LNCAP (cell line): ENCODE measurements at regions not wholly inside any gene's neighbourhood (a gene's known extent, or its start where the extent isn't known, plus 50 kb on each side); places are given as distances from the start of the nearest gene placed in this dataset.

Experiments used
- TF ChIP-seq, protein P1 (sequence below): fragments of 450-650 bp; IDR thresholded peaks from 2 replicates; pipeline ENCODE4 v1.5.1; 2017; ENCODE audit warnings: mild to moderate bottlenecking

DNA sequence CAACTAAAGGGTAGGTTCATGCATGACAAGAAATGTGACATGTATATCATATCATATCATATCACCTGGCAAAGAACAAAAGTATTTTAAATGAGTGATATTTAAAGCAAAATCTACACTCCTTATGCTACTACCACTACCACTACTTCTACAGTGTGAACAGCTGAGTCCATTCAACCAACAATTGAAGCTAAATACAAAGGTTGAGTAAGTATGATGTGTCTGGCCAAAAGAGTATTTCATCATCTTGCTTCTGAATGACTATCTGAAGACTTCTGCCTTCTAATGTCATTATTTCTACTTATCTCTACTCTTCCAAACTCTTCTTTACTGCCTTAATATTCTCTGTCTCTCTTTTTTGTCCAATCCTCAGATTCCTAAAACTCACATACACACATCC, 292.6 kb upstream of the CAND1 start:
- TF ChIP-seq, protein P1, sequence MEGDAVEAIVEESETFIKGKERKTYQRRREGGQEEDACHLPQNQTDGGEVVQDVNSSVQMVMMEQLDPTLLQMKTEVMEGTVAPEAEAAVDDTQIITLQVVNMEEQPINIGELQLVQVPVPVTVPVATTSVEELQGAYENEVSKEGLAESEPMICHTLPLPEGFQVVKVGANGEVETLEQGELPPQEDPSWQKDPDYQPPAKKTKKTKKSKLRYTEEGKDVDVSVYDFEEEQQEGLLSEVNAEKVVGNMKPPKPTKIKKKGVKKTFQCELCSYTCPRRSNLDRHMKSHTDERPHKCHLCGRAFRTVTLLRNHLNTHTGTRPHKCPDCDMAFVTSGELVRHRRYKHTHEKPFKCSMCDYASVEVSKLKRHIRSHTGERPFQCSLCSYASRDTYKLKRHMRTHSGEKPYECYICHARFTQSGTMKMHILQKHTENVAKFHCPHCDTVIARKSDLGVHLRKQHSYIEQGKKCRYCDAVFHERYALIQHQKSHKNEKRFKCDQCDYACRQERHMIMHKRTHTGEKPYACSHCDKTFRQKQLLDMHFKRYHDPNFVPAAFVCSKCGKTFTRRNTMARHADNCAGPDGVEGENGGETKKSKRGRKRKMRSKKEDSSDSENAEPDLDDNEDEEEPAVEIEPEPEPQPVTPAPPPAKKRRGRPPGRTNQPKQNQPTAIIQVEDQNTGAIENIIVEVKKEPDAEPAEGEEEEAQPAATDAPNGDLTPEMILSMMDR: no peak

DNA sequence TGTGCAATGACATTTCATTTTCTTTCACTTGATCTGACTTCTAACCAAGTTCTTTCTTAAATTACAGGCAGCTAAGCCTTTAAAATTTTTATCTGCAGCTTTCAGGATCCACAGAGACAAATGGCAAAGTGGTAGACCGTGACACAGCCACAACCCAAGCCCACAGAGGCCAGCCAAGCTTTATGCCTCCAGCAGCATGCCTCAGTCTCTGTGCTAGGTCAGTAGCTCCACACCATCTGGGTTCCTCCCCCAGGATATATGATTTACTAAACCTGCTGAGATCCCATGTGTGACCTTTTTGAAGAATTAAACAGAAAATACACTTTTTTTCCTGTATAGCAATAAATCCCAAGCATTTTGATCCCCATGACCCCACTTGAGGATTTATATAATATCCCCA, 290.4 kb upstream of the CAND1 start:
- TF ChIP-seq, protein P1: no peak

DNA sequence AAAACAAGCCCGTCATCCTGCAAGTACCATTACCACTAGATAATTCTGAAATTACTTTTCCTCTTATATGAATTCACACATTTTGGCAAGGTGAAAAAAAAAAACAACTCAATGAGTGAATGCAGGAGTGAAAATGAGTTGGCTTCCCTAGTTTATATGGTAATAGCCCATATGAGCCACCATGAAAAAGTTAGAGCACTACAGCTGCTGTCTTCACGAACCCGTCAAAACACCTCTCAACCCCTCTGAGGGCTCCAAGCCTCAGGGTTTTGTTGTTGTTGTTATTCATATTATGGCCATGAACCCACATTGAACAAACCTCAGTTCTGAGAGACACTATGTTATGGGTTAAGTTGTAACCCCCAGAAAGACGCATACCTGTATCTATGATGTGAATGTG, 289.9 kb upstream of the CAND1 start:
- TF ChIP-seq, protein P1: no peak

DNA sequence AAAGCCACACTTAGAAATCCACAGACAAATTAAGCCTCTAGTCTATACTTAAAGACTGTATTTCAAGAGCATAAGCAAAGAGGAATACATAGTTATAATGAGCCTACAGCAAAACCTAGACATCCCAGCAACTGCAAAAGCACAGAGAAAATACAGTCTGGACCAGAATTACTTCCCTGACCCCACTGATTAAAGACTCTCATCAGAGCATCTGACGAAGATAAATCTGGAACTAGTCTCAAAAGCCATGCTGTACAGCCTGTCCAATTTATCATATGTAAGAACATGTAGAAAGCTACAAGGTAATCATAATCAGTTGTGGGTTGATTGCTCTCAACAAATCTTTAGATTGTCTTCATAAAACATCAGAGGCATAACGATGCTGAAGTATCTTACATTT, 285.1 kb upstream of the CAND1 start:
- TF ChIP-seq, protein P1: no peak

DNA sequence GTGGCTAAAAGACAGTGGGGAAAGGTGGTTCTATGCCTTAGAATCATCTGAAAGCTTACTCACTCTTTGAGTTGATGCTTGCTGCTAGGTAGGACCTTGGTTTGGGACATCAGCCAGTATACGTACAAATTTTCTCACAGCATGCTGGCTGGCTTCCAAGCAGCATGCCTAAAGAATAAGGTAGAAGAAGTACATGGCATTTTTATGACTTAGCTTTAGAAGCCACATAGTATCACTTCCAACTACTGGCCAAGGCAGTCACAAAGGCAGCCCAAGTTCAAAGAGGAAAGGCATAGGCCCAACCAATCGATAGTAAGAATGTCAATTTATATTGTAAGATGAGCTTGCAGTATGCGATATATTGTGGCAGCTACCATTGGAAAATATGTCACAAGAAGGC, 284.2 kb upstream of the CAND1 start:
- TF ChIP-seq, protein P1: no peak

DNA sequence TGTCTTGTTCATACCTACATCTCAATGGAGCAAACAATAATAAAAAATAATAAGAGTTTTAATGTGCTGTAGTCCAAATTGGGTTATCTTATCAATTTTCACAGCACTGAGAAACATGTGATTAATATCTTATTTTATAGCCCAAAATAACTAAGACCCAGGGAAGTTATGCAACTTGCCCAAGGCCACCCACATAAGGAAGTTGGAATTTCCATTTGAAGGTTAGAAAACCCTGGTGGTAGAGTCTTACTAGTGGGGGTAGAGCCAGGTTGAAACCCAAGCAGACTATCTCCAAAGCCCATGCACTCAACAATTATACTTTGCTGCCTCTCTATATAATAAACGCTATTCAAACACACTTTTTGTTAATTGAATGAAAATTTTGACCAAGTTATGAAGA, 270.0 kb upstream of the CAND1 start:
- TF ChIP-seq, protein P1: no peak

DNA sequence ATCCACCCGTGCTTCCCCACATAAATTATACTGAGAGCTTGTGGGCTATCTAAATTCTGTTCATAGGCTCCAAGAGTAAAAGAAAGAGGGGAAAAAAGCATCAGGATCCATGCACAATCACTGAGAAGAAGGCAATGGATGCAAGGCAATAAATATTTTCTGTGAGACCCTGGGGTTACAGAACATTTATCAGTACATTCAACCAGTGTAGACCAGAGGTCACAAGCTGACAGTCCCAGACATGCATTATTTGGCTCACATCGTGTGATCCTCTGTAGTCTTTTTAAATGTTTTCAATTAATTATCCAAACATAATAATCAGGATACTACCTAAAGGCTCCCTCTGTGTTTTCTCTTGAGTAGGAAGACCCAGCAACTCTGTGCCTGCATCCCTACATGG, 267.9 kb upstream of the CAND1 start:
- TF ChIP-seq, protein P1: no peak

DNA sequence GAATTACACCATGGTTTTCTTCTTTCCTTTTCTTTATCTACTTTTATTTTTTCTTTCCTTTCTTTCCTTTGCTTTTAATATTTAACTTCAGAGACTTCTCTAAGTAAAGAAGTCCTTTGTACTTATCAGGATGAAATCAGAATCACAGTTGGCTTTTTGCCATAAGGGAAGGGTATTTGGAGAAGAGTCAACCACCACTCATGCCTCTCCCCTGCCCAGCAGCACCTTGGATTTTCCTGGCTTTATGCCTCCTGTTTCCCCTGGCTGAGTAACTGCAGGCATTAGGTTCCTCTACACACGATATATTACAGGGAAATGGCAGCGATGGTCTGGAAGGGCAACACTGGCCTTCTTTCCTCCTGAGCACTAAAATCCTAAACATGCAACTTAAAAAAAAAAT, 266.4 kb upstream of the CAND1 start:
- TF ChIP-seq, protein P1: no peak
